ENCODE measurements at regions not wholly inside any gene's neighbourhood (a gene's known extent, or its start where the extent isn't known, plus 50 kb on each side); places are given as distances from the start of the nearest gene placed in this dataset.

- TF ChIP-seq POLR2A (IDR thresholded peaks at IDR 0.05; ENCODE audit: low read depth, low read length) (no peak), TAF1 (IDR thresholded peaks at IDR 0.05; ENCODE audit: borderline replicate concordance, low read depth, low read length) (no peak), POLR2AphosphoS5 (IDR thresholded peaks at IDR 0.05; ENCODE audit: low read depth, low read length) (no peak)
- no peak for DNase-seq (ENCODE audit: insufficient read length)
- FAIRE-seq: no peak
These were observed 51.4 kb upstream of the LGSN start for GRCh38 chr6:63371104-63371715.

DNA sequence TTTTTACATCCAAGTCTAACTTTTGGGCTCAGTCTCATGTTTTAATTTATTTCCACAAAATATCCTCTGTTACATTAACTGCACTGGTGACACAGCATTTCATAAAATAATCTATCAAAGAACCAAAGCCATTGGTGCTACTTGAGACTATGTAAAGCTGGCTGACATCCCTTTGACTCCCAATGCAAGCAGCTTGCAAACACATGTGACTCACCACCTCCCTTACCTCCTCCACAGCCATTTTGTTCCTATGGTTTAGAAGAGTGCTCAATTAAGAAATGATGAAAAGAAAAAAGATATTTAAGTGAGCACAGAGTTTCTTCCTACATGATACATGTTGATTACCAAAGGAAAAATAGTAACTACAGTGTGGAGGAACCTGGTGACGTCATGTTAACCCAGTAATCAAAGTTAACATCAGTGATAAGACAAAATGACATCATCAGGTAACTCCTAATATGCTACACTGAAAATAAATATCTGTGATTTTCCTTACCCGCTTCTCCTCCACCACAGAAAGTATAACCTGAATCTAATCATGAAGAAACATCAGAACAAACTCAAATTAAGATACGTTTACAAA lies 53.3 kb upstream of the LGSN start:
- TF ChIP-seq POLR2AphosphoS5 (IDR thresholded peaks at IDR 0.05; ENCODE audit: low read depth, low read length) (no peak), TAF1 (IDR thresholded peaks at IDR 0.05; ENCODE audit: borderline replicate concordance, low read depth, low read length) (no peak), POLR2A (IDR thresholded peaks at IDR 0.05; ENCODE audit: low read depth, low read length) (no peak)
- FAIRE-seq: no peak
- DNase-seq (ENCODE audit: insufficient read length): no peak

DNA sequence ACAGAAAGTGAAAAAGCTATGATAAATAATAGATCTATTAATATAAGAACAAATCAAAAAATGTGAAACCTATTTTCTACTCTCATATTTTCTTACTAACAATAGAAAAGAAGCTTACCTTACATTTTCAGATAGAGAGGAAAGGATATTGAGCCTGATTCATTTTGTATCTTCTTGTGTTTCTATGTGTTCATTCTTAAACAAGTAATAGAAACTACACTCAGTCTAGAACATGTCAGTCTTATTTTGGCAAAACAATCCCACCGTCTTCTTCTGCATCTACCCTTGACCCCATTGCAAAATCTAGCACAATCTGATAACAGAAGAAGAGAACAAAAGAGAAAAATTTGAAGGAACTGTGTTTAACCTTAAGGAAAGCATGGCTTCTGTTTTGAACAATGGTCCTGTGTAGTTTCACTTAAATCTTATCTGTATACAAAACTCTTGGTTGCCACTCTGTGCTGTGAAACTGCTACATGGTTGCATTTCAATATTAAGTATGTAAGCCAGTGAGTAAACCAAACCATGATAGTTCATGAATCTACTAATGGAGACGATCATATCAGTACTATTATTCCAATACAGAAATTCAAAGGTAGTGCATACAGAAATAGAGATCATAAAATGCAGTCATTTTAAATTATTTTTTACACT lies 69.5 kb upstream of the LGSN start:
- FAIRE-seq: peak; percentile 9
- TF ChIP-seq POLR2A (IDR thresholded peaks at IDR 0.05; ENCODE audit: low read depth, low read length) (no peak), POLR2AphosphoS5 (IDR thresholded peaks at IDR 0.05; ENCODE audit: low read depth, low read length) (no peak), TAF1 (IDR thresholded peaks at IDR 0.05; ENCODE audit: borderline replicate concordance, low read depth, low read length) (no peak)
- no peak for DNase-seq (ENCODE audit: insufficient read length)

- no peak for DNase-seq (ENCODE audit: insufficient read length)
- FAIRE-seq: no peak
- TF ChIP-seq POLR2A (IDR thresholded peaks at IDR 0.05; ENCODE audit: low read depth, low read length) (no peak), POLR2AphosphoS5 (IDR thresholded peaks at IDR 0.05; ENCODE audit: low read depth, low read length) (no peak), TAF1 (IDR thresholded peaks at IDR 0.05; ENCODE audit: borderline replicate concordance, low read depth, low read length) (no peak)
These were observed 71.6 kb upstream of the LGSN start for GRCh38 chr6:63391203-63391970.

GRCh38 chr6:63392092-63392724 lies 72.4 kb upstream of the LGSN start:
- TF ChIP-seq POLR2AphosphoS5 (IDR thresholded peaks at IDR 0.05; ENCODE audit: low read depth, low read length): no peak
- TF ChIP-seq POLR2A (IDR thresholded peaks at IDR 0.05; ENCODE audit: low read depth, low read length): no peak
- TF ChIP-seq TAF1 (IDR thresholded peaks at IDR 0.05; ENCODE audit: borderline replicate concordance, low read depth, low read length): no peak
- DNase-seq (ENCODE audit: insufficient read length) (no peak), FAIRE-seq (no peak)

GRCh38 chr6:63394656-63395308 lies 75.0 kb upstream of the LGSN start:
- TF ChIP-seq TAF1 (IDR thresholded peaks at IDR 0.05; ENCODE audit: borderline replicate concordance, low read depth, low read length) (no peak), POLR2AphosphoS5 (IDR thresholded peaks at IDR 0.05; ENCODE audit: low read depth, low read length) (no peak), POLR2A (IDR thresholded peaks at IDR 0.05; ENCODE audit: low read depth, low read length) (no peak)

GRCh38 chr6:63395381-63395780 lies 75.6 kb upstream of the LGSN start:
- FAIRE-seq: no peak
- no peak for TF ChIP-seq POLR2A (IDR thresholded peaks at IDR 0.05; ENCODE audit: low read depth, low read length)
- no peak for TF ChIP-seq TAF1 (IDR thresholded peaks at IDR 0.05; ENCODE audit: borderline replicate concordance, low read depth, low read length)
- TF ChIP-seq POLR2AphosphoS5 (IDR thresholded peaks at IDR 0.05; ENCODE audit: low read depth, low read length): no peak
- DNase-seq (ENCODE audit: insufficient read length): no peak

More at GRCh38 chr6:63394656-63395308, 75.0 kb upstream of the LGSN start:
- no peak for DNase-seq (ENCODE audit: insufficient read length)
- FAIRE-seq: no peak

GRCh38 chr6:63403725-63404124 lies 83.9 kb upstream of the LGSN start:
- DNase-seq (ENCODE audit: insufficient read length): no peak
- no peak for TF ChIP-seq TAF1 (IDR thresholded peaks at IDR 0.05; ENCODE audit: borderline replicate concordance, low read depth, low read length)
- no peak for TF ChIP-seq POLR2A (IDR thresholded peaks at IDR 0.05; ENCODE audit: low read depth, low read length)
- no peak for TF ChIP-seq POLR2AphosphoS5 (IDR thresholded peaks at IDR 0.05; ENCODE audit: low read depth, low read length)
- FAIRE-seq: no peak

- TF ChIP-seq TAF1 (IDR thresholded peaks at IDR 0.05; ENCODE audit: borderline replicate concordance, low read depth, low read length) (no peak), POLR2AphosphoS5 (IDR thresholded peaks at IDR 0.05; ENCODE audit: low read depth, low read length) (no peak), POLR2A (IDR thresholded peaks at IDR 0.05; ENCODE audit: low read depth, low read length) (no peak)
- no peak for DNase-seq (ENCODE audit: insufficient read length)
- FAIRE-seq: no peak
These were observed 90.9 kb upstream of the LGSN start for GRCh38 chr6:63410435-63411426.

GRCh38 chr6:63415286-63415685 lies 95.5 kb upstream of the LGSN start:
- DNase-seq (ENCODE audit: insufficient read length) (no peak), FAIRE-seq (no peak)
- TF ChIP-seq POLR2AphosphoS5 (IDR thresholded peaks at IDR 0.05; ENCODE audit: low read depth, low read length) (no peak), TAF1 (IDR thresholded peaks at IDR 0.05; ENCODE audit: borderline replicate concordance, low read depth, low read length) (no peak), POLR2A (IDR thresholded peaks at IDR 0.05; ENCODE audit: low read depth, low read length) (no peak)
